K562 (cell line): ENCODE measurements at regions not wholly inside any gene's neighbourhood (a gene's known extent, or its start where the extent isn't known, plus 50 kb on each side); places are given as distances from the start of the nearest gene placed in this dataset.

ENCODE experiments used
- E2F4 ChIP-seq: sonication (generic); formaldehyde crosslinking; IDR thresholded peaks from 2 replicates; pipeline ENCODE4 v1.8.0; 2022; ENCODE audit warnings: mild to moderate bottlenecking, low read depth, missing genetic modification reagents
- FOXJ2 ChIP-seq: fragments of 200-800 bp; sonication (Bioruptor generic); IDR thresholded peaks from 2 replicates; pipeline ENCODE4 v1.6.1; 2016; ENCODE audit warnings: missing genetic modification characterization, missing compliant biosample characterization
- FOXJ3 ChIP-seq: sonication (generic); formaldehyde crosslinking; IDR thresholded peaks from 2 replicates; pipeline ENCODE4 v1.4.0; 2020; ENCODE audit warnings: mild to moderate bottlenecking, missing genetic modification reagents
- HDAC2 ChIP-seq: fragments of 450-650 bp; IDR thresholded peaks from 2 replicates; pipeline ENCODE4 v1.6.1; 2016; ENCODE audit warnings: mild to moderate bottlenecking
- MLLT1 ChIP-seq, 2 experiments: fragments of 450-650 bp; IDR thresholded peaks; 2 replicates each; pipeline ENCODE4 v1.6.1; 2016
- MYC ChIP-seq, 2 experiments: fragments of 250-450 bp in 1 of 2; sonication (Bioruptor Pico) in 1 of 2; IDR thresholded peaks; 2 replicates each; pipeline versions ENCODE4 v1.5.1 to v1.6.1; 2012 to 2021; ENCODE audit warnings: low read depth in 2 of 2, borderline replicate concordance in 1 of 2, improper control_type of control experiment in 1 of 2, low read length in 1 of 2, mild to moderate bottlenecking in 1 of 2, moderate library complexity in 1 of 2
- PHF8 ChIP-seq: fragments of 200-600 bp; sonication (generic); IDR thresholded peaks from 2 replicates; pipeline ENCODE4 v1.6.1; 2012; ENCODE audit warnings: mixed run types, mild to moderate bottlenecking, inconsistent platforms, low read length, moderate library complexity, borderline replicate concordance
- POLR2AphosphoS5 ChIP-seq: IDR thresholded peaks from 2 replicates; pipeline ENCODE4 v1.6.1; 2011; ENCODE audit warnings: mild to moderate bottlenecking, low read depth, low read length, moderate library complexity; ENCODE audit not compliant: control insufficient read depth, insufficient read depth
- POLR2B ChIP-seq: fragments of 450-650 bp; IDR thresholded peaks from 2 replicates; pipeline ENCODE4 v1.6.1; 2018; ENCODE audit warnings: low read depth; ENCODE audit not compliant: partially characterized antibody
- USF2 ChIP-seq: sonication (generic); formaldehyde crosslinking; IDR thresholded peaks from 2 replicates; pipeline ENCODE4 v1.5.0; 2020; ENCODE audit warnings: missing genetic modification reagents
- ZNF175 ChIP-seq: fragments of 200-800 bp; sonication (Bioruptor generic); IDR thresholded peaks from 2 replicates; pipeline ENCODE4 v1.6.1; 2016; ENCODE audit warnings: low read depth, mild to moderate bottlenecking, missing genetic modification characterization, missing compliant biosample characterization
- TF ChIP-seq, protein P1 (sequence below): sonication (generic); formaldehyde crosslinking; IDR thresholded peaks from 2 replicates; pipeline ENCODE4 v1.8.0; 2022; ENCODE audit warnings: missing genetic modification reagents, mild to moderate bottlenecking, borderline replicate concordance
- TF ChIP-seq, protein P2 (sequence below), 3 experiments: IDR thresholded peaks in 2 of 3; conservative IDR thresholded peaks in 1 of 3; 2 replicates each; pipeline ENCODE4 v1.5.1; 2011 to 2012; ENCODE audit warnings: low read length in 3 of 3, mild to moderate bottlenecking in 3 of 3, control low read depth in 2 of 3, improper control_type of control experiment in 1 of 3, inconsistent platforms in 1 of 3, low read depth in 1 of 3, mixed read lengths in 1 of 3, moderate library complexity in 1 of 3; ENCODE audit not compliant: insufficient read depth in 2 of 3
- TF ChIP-seq, protein P3 (sequence below): fragments of 250-450 bp; sonication (Bioruptor Pico); IDR thresholded peaks from 2 replicates; pipeline ENCODE4 v1.8.0; 2022; ENCODE audit warnings: inconsistent platforms

- TF ChIP-seq PHF8 (no peak), FOXJ3 (CRISPR knock-in tag) (no peak), MLLT1 (IDR thresholded peaks at IDR 0.05) (no peak), ZNF175 (CRISPR knock-in tag) (no peak), MYC (IDR thresholded peaks at IDR 0.05; ENCODE audit: low read depth, low read length) (no peak), MYC (CRISPR knock-in tag; IDR thresholded peaks at IDR 0.05; ENCODE audit: borderline replicate concordance, low read depth) (no peak), USF2 (CRISPR knock-in tag) (no peak), POLR2B (no peak), POLR2AphosphoS5 (no peak), FOXJ2 (tag) (no peak), HDAC2 (no peak), E2F4 (CRISPR knock-in tag) (no peak)
- TF ChIP-seq, protein P1, sequence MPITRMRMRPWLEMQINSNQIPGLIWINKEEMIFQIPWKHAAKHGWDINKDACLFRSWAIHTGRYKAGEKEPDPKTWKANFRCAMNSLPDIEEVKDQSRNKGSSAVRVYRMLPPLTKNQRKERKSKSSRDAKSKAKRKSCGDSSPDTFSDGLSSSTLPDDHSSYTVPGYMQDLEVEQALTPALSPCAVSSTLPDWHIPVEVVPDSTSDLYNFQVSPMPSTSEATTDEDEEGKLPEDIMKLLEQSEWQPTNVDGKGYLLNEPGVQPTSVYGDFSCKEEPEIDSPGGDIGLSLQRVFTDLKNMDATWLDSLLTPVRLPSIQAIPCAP, result no peak
- TF ChIP-seq, protein P2, sequence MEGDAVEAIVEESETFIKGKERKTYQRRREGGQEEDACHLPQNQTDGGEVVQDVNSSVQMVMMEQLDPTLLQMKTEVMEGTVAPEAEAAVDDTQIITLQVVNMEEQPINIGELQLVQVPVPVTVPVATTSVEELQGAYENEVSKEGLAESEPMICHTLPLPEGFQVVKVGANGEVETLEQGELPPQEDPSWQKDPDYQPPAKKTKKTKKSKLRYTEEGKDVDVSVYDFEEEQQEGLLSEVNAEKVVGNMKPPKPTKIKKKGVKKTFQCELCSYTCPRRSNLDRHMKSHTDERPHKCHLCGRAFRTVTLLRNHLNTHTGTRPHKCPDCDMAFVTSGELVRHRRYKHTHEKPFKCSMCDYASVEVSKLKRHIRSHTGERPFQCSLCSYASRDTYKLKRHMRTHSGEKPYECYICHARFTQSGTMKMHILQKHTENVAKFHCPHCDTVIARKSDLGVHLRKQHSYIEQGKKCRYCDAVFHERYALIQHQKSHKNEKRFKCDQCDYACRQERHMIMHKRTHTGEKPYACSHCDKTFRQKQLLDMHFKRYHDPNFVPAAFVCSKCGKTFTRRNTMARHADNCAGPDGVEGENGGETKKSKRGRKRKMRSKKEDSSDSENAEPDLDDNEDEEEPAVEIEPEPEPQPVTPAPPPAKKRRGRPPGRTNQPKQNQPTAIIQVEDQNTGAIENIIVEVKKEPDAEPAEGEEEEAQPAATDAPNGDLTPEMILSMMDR (IDR thresholded peaks at IDR 0.05 in 2 of 3, conservative IDR thresholded peaks at IDR 0.05 in 1 of 3; ENCODE audit: insufficient read depth in 2 of 3, low read depth in 1 of 3, low read length in 3 of 3), result no peak
- TF ChIP-seq, protein P3, sequence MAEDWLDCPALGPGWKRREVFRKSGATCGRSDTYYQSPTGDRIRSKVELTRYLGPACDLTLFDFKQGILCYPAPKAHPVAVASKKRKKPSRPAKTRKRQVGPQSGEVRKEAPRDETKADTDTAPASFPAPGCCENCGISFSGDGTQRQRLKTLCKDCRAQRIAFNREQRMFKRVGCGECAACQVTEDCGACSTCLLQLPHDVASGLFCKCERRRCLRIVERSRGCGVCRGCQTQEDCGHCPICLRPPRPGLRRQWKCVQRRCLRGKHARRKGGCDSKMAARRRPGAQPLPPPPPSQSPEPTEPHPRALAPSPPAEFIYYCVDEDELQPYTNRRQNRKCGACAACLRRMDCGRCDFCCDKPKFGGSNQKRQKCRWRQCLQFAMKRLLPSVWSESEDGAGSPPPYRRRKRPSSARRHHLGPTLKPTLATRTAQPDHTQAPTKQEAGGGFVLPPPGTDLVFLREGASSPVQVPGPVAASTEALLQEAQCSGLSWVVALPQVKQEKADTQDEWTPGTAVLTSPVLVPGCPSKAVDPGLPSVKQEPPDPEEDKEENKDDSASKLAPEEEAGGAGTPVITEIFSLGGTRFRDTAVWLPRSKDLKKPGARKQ (CRISPR knock-in tag), result no peak
Observed at GRCh38 chr20:39451386-39451785, 489.2 kb downstream of the DHX35 start.
